ENCODE measurements at regions not wholly inside any gene's neighbourhood (a gene's known extent, or its start where the extent isn't known, plus 50 kb on each side); places are given as distances from the start of the nearest gene placed in this dataset.
A peak's percentile ranks its signal among the peaks of the same experiment; 100 is the strongest.

DNA sequence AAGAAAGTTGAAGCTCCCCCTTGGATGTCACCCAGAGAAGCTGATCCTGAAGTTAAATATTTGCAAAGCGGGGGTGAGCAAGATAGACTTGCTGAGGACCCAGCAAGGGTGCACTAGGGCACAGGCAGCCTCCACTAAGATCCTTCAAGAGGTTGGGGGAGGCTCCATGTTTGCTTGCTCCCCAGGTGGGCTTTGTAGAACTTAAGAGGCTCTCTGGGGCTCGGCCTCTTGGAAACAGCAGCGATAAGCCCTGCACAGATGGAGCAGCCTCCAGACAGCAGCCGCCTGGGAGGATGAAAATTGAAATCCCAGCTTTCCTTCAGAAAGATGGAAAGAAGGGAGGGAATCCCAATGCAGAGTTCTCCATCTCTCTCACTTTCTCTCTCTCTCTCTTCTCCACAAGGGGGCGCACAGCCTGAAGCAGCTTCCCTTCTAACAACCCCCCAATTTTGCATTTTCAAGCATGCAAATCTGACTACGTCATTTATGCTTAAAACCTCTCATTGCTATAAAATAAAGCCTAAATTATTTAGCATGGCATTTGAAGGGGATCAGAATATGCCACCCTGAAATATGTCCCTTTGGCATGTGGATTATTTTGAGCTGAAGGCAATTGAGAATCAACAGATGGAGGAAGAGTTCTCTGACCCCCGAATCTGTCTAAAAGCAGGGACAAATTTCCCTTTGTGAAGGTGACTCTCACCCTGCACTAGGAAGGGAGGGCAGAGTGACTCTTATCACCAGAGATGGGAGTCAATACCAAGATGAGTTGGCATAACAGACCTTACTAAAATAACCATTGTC, 185.7 kb upstream of the KLHL29 start:
- H3K4me2 ChIP-seq (ENCODE audit: low read depth, low read length) = no peak overlapping the region
- TF ChIP-seq ZNF740 (CRISPR knock-in tag; IDR thresholded peaks at IDR 0.05) = peak; percentile 84
- TF ChIP-seq, protein P1, sequence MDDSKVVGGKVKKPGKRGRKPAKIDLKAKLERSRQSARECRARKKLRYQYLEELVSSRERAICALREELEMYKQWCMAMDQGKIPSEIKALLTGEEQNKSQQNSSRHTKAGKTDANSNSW (CRISPR knock-in tag; IDR thresholded peaks at IDR 0.05; ENCODE audit: borderline replicate concordance) = no peak
- TF ChIP-seq, protein P2, sequence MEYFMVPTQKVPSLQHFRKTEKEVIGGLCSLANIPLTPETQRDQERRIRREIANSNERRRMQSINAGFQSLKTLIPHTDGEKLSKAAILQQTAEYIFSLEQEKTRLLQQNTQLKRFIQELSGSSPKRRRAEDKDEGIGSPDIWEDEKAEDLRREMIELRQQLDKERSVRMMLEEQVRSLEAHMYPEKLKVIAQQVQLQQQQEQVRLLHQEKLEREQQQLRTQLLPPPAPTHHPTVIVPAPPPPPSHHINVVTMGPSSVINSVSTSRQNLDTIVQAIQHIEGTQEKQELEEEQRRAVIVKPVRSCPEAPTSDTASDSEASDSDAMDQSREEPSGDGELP (IDR thresholded peaks at IDR 0.05; ENCODE audit: borderline replicate concordance, low read depth) = no peak
- no peak for TF ChIP-seq GZF1 (CRISPR knock-in tag; IDR thresholded peaks at IDR 0.05)
- TF ChIP-seq, protein P3, sequence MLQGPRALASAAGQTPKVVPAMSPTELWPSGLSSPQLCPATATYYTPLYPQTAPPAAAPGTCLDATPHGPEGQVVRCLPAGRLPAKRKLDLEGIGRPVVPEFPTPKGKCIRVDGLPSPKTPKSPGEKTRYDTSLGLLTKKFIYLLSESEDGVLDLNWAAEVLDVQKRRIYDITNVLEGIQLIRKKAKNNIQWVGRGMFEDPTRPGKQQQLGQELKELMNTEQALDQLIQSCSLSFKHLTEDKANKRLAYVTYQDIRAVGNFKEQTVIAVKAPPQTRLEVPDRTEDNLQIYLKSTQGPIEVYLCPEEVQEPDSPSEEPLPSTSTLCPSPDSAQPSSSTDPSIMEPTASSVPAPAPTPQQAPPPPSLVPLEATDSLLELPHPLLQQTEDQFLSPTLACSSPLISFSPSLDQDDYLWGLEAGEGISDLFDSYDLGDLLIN (CRISPR knock-in tag; IDR thresholded peaks at IDR 0.05; ENCODE audit: borderline replicate concordance) = no peak
- TF ChIP-seq ZNF280D (CRISPR knock-in tag; IDR thresholded peaks at IDR 0.05) = no peak
- TF ChIP-seq MAFF (IDR thresholded peaks at IDR 0.05; ENCODE audit: low read depth, low read length) = no peak
- TF ChIP-seq RAD21 (CRISPR knock-in tag; IDR thresholded peaks at IDR 0.05) = peak; percentile 39; the same call in 1 of the 2 replicates
- TF ChIP-seq, protein P4, sequence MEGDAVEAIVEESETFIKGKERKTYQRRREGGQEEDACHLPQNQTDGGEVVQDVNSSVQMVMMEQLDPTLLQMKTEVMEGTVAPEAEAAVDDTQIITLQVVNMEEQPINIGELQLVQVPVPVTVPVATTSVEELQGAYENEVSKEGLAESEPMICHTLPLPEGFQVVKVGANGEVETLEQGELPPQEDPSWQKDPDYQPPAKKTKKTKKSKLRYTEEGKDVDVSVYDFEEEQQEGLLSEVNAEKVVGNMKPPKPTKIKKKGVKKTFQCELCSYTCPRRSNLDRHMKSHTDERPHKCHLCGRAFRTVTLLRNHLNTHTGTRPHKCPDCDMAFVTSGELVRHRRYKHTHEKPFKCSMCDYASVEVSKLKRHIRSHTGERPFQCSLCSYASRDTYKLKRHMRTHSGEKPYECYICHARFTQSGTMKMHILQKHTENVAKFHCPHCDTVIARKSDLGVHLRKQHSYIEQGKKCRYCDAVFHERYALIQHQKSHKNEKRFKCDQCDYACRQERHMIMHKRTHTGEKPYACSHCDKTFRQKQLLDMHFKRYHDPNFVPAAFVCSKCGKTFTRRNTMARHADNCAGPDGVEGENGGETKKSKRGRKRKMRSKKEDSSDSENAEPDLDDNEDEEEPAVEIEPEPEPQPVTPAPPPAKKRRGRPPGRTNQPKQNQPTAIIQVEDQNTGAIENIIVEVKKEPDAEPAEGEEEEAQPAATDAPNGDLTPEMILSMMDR (CRISPR knock-in tag; IDR thresholded peaks at IDR 0.05) = peak; percentile 62
- no peak for TF ChIP-seq ZSCAN30 (CRISPR knock-in tag; IDR thresholded peaks at IDR 0.05)
- TF ChIP-seq STAG1 (CRISPR knock-in tag; IDR thresholded peaks at IDR 0.05) = peak; percentile 37; the same call in 1 of the 2 replicates
- TF ChIP-seq SMC3 (IDR thresholded peaks at IDR 0.05; ENCODE audit: low read length) = peak; percentile 45
- TF ChIP-seq ATAD3A (CRISPR knock-in tag; IDR thresholded peaks at IDR 0.05) = no peak
- TF ChIP-seq CEBPG (CRISPR knock-in tag; IDR thresholded peaks at IDR 0.05) = no peak
- in situ Hi-C loops (cut with HindIII; ENCODE audit: extremely low pct_ligation_motif_present, low pct_unique_long_range_greater_than_20kb) = no loop called here
- no peak overlapping the region for H3K9ac ChIP-seq (ENCODE audit: insufficient read depth, low read depth, low read length)
- ChIA-PET CTCF (ENCODE audit: low intra/inter-chr PET ratio, low total read pairs) (interaction anchor here (2.4 kb wide), 1 partner anchor 260 kb away, joined by 11 read pairs; no protein-coding TSS in a partner anchor), POLR2A (no interaction called here)
- no TSS peak for BruUV-seq (replicated peaks)
- 18% methylated on average over 7 of the region's 7 CpGs for WGBS (ENCODE audit: low lambda C conversion rate)
- peak; percentile 64 for ATAC-seq
- H3K4me1 ChIP-seq (ENCODE audit: insufficient read depth, low read length) = 0 out of 2 replicates have a peak, but pooled peaks cover 4% of the 10 kb centered on the region
- peak; percentile 26 for DNase-seq (ENCODE audit: low spot score)
- intact Hi-C loops (cut with micrococcal nuclease; ENCODE audit: unreplicated experiment) = loop anchor here (5.0 kb wide), 2 partner anchors 93 to 153 kb away; no protein-coding TSS in a partner anchor
- H2AFZ ChIP-seq (ENCODE audit: low read length) = no peak overlapping the region
- no peak overlapping the region for H3K27ac ChIP-seq (ENCODE audit: extremely low read length, insufficient read depth, low read length)
- no peaks in the 10 kb centered on the region for H3K27me3 ChIP-seq (ENCODE audit: control insufficient read depth in 1 of 2, insufficient read depth in 2 of 2, low read length in 2 of 2)
- no peaks in the 10 kb centered on the region for H4K20me1 ChIP-seq (ENCODE audit: insufficient read depth, low read length)
- no peaks in the 10 kb centered on the region for H3K9me3 ChIP-seq (ENCODE audit: low read length)
- H3K79me2 ChIP-seq (ENCODE audit: insufficient read depth, low read length) = no peaks in the 10 kb centered on the region
- H3K4me3 ChIP-seq (replicated peaks in 1 of 3; ENCODE audit: insufficient read depth in 1 of 3, low read depth in 2 of 3, low read length in 3 of 3) = no peak overlapping the region
- H3K36me3 ChIP-seq (replicated peaks in 1 of 2; ENCODE audit: control insufficient read depth in 1 of 2, insufficient read depth in 2 of 2, low read length in 2 of 2) = no peaks in the 10 kb centered on the region
- FAIRE-seq = peak; percentile 51

All from HepG2 (cell line).